H1 (cell line): ENCODE measurements at regions not wholly inside any gene's neighbourhood (a gene's known extent, or its start where the extent isn't known, plus 50 kb on each side); places are given as distances from the start of the nearest gene placed in this dataset.
"Not testable (repeated sequence)": the region's sequence is repeated elsewhere in the genome, so short reads cannot be mapped to it uniquely, and the experiment has no call there.

Experiments used
- CTCF ChIA-PET: fragments of 300-600 bp; sonication (Branson Sonifier 250); formaldehyde crosslinking; loops from one replicate; lab custom pipeline; 2021; ENCODE audit not compliant: partially characterized antibody; lab: Charles Lee
- POLR2A ChIA-PET: fragments of 300-600 bp; sonication (Branson Sonifier 250); formaldehyde crosslinking; loops from one replicate; lab custom pipeline; 2021; ENCODE audit warnings: inconsistent platforms; ENCODE audit not compliant: partially characterized antibody; lab: Charles Lee
- DNase-seq, 2 experiments: peaks; one replicate each; pipeline versions ENCODE4 v3.0.0 to v3.0.0-alpha.2; 2010 to 2022; ENCODE audit warnings: low spot score in 2 of 2, low read depth in 1 of 2, mixed read lengths in 1 of 2
- FAIRE-seq: peaks from 2 replicates; lab custom pipeline; 2011; peaks lifted over from hg19 to GRCh38; lab: Jason Lieb, UNC
- H2AFZ ChIP-seq: 2 replicates; pipeline ENCODE4 v1.8.1; 2012; ENCODE audit warnings: low read length, inconsistent platforms
- H2AK5ac ChIP-seq: 2 replicates; pipeline ENCODE4 v1.6.1; 2013; ENCODE audit warnings: low read depth, low read length
- H2BK120ac ChIP-seq: replicated peaks from 2 replicates; pipeline ENCODE3; 2013; ENCODE audit warnings: low read depth, low read length, inconsistent platforms
- H2BK12ac ChIP-seq: 2 replicates; pipeline ENCODE4 v1.6.1; 2013; ENCODE audit warnings: low read depth, low read length
- H2BK15ac ChIP-seq: 2 replicates; pipeline ENCODE4 v1.6.1; 2013; ENCODE audit warnings: low read length
- H2BK20ac ChIP-seq: 2 replicates; pipeline ENCODE4 v1.6.1; 2013; ENCODE audit warnings: low read length
- H2BK5ac ChIP-seq: 2 replicates; pipeline ENCODE4 v1.6.1; 2013; ENCODE audit warnings: low read depth, low read length
- H3K14ac ChIP-seq: 2 replicates; pipeline ENCODE4 v1.6.1; 2013; ENCODE audit warnings: inconsistent platforms; ENCODE audit not compliant: insufficient read length
- H3K18ac ChIP-seq: 2 replicates; pipeline ENCODE4 v1.6.1; 2013; ENCODE audit warnings: low read length; ENCODE audit errors: extremely low read depth
- H3K23ac ChIP-seq: 2 replicates; pipeline ENCODE4 v1.6.1; 2013; ENCODE audit warnings: inconsistent platforms; ENCODE audit not compliant: insufficient read length
- H3K23me2 ChIP-seq: 2 replicates; pipeline ENCODE4 v1.6.1; 2013; ENCODE audit warnings: low read depth, low read length
- H3K27ac ChIP-seq: 2 replicates; pipeline ENCODE4 v1.6.1; 2011; ENCODE audit warnings: low read depth, low read length, inconsistent platforms
- H3K27me3 ChIP-seq, 4 experiments: replicated peaks in 1 of 4; 1 replicate in 1 of 4; 2 replicates in 3 of 4; pipeline versions ENCODE4 v1.6.1 to v1.8.1; 2011 to 2013; ENCODE audit warnings: low read length in 3 of 4, mild to moderate bottlenecking in 3 of 4, inconsistent platforms in 2 of 4, mixed read lengths in 2 of 4, moderate library complexity in 1 of 4; ENCODE audit not compliant: control insufficient read depth in 3 of 4, insufficient read depth in 3 of 4; ENCODE audit errors: extremely low read depth in 1 of 4
- H3K36me3 ChIP-seq, 4 experiments: 2 replicates each; pipeline versions ENCODE4 v1.6.1 to v1.8.1; 2011 to 2013; ENCODE audit warnings: mild to moderate bottlenecking in 4 of 4, low read length in 3 of 4, moderate library complexity in 2 of 4, control low read depth in 1 of 4, inconsistent platforms in 1 of 4; ENCODE audit not compliant: insufficient read depth in 4 of 4, control insufficient read depth in 2 of 4
- H3K4ac ChIP-seq: replicated peaks from 2 replicates; pipeline ENCODE3; 2013; ENCODE audit warnings: low read length, low read depth, mixed read lengths, inconsistent platforms; ENCODE audit not compliant: insufficient read length
- H3K4me1 ChIP-seq, 4 experiments: replicated peaks in 1 of 4; 1 replicate in 1 of 4; 2 replicates in 3 of 4; pipeline versions ENCODE4 v1.6.1 to v1.8.1; 2011 to 2013; ENCODE audit warnings: low read length in 3 of 4, inconsistent platforms in 2 of 4, mixed read lengths in 1 of 4; ENCODE audit not compliant: insufficient read depth in 4 of 4, control insufficient read depth in 3 of 4
- H3K4me2 ChIP-seq, 2 experiments: 2 replicates each; pipeline versions ENCODE4 v1.6.1 to v1.8.1; 2011 to 2013; ENCODE audit warnings: low read depth in 2 of 2, low read length in 2 of 2, control low read depth in 1 of 2, inconsistent platforms in 1 of 2, mild to moderate bottlenecking in 1 of 2; ENCODE audit not compliant: insufficient read depth in 1 of 2
- H3K4me3 ChIP-seq, 4 experiments: fragments of 200-600, 300-600 bp in 1 of 4; sonication (generic), shearing (Covaris generic), sonication (Bioruptor Twin) in 1 of 4; 2 replicates each; pipeline versions ENCODE4 v1.5.1 to v1.8.1; 2011 to 2016; ENCODE audit warnings: low read length in 4 of 4, low read depth in 3 of 4, control low read depth in 2 of 4, inconsistent platforms in 2 of 4, mild to moderate bottlenecking in 2 of 4, mixed read lengths in 1 of 4, moderate library complexity in 1 of 4; ENCODE audit not compliant: insufficient read depth in 2 of 4; ENCODE audit errors: extremely low read depth in 1 of 4
- H3K56ac ChIP-seq: replicated peaks from 2 replicates; pipeline ENCODE3; 2013; ENCODE audit warnings: low read depth, mild to moderate bottlenecking, mixed read lengths, low read length, inconsistent platforms; ENCODE audit not compliant: insufficient read length
- H3K79me1 ChIP-seq: 2 replicates; pipeline ENCODE4 v1.6.1; 2013; ENCODE audit warnings: low read depth, low read length, control low read depth
- H3K79me2 ChIP-seq, 2 experiments: 2 replicates each; pipeline versions ENCODE4 v1.6.1 to v1.8.1; 2012 to 2013; ENCODE audit warnings: low read length in 2 of 2, mild to moderate bottlenecking in 2 of 2, inconsistent platforms in 1 of 2; ENCODE audit not compliant: insufficient read depth in 2 of 2, control insufficient read depth in 1 of 2
- H3K9ac ChIP-seq, 4 experiments: replicated peaks in 1 of 4; 1 replicate in 1 of 4; 2 replicates in 3 of 4; pipeline versions ENCODE4 v1.6.1 to v1.8.1; 2011 to 2013; ENCODE audit warnings: low read depth in 3 of 4, low read length in 3 of 4, control low read depth in 2 of 4, mild to moderate bottlenecking in 2 of 4, moderate library complexity in 2 of 4, inconsistent platforms in 1 of 4; ENCODE audit errors: extremely low read depth in 1 of 4
- H3K9me3 ChIP-seq, 2 experiments: 2 replicates each; pipeline versions ENCODE4 v1.6.1 to v1.8.1; 2012 to 2013; ENCODE audit warnings: mild to moderate bottlenecking in 2 of 2, moderate library complexity in 2 of 2, control low read depth in 1 of 2, inconsistent platforms in 1 of 2, low read depth in 1 of 2, low read length in 1 of 2, mixed read lengths in 1 of 2; ENCODE audit not compliant: insufficient read depth in 2 of 2
- H4K20me1 ChIP-seq, 2 experiments: replicated peaks in 1 of 2; 2 replicates each; pipeline versions ENCODE3 to v1.8.1; 2011 to 2013; ENCODE audit warnings: inconsistent platforms in 2 of 2, low read length in 2 of 2, mild to moderate bottlenecking in 1 of 2; ENCODE audit not compliant: insufficient read depth in 2 of 2, control insufficient read depth in 1 of 2
- H4K5ac ChIP-seq: 2 replicates; pipeline ENCODE4 v1.6.1; 2013; ENCODE audit warnings: low read length, low read depth, mixed read lengths, inconsistent platforms; ENCODE audit not compliant: insufficient read length
- H4K8ac ChIP-seq: 2 replicates; pipeline ENCODE4 v1.8.0; 2013; ENCODE audit warnings: mild to moderate bottlenecking, moderate library complexity, low read length, inconsistent platforms; ENCODE audit not compliant: insufficient read depth; ENCODE audit errors: extremely low read depth
- H4K91ac ChIP-seq: replicated peaks from 2 replicates; pipeline ENCODE3; 2013; ENCODE audit warnings: low read length, mixed read lengths, inconsistent platforms; ENCODE audit not compliant: insufficient read length
- WGBS, 2 experiments: shearing (Covaris generic) in 1 of 2; methylation state at CpG; one replicate each; pipeline versions ENCODE4 v1.1.6 to v1.1.7; 2013 to 2015; ENCODE audit warnings: low lambda C conversion rate in 2 of 2, mixed read lengths in 2 of 2, inconsistent platforms in 1 of 2, low coverage in 1 of 2, missing lambda C conversion rate in 1 of 2; ENCODE audit not compliant: insufficient replicate concordance in 2 of 2, insufficient coverage in 1 of 2, insufficient read length in 1 of 2; ENCODE audit errors: extremely low coverage in 1 of 2, missing lambda C conversion rate in 1 of 2; 5-methylcytosine and 5-hydroxymethylcytosine counted together

DNA sequence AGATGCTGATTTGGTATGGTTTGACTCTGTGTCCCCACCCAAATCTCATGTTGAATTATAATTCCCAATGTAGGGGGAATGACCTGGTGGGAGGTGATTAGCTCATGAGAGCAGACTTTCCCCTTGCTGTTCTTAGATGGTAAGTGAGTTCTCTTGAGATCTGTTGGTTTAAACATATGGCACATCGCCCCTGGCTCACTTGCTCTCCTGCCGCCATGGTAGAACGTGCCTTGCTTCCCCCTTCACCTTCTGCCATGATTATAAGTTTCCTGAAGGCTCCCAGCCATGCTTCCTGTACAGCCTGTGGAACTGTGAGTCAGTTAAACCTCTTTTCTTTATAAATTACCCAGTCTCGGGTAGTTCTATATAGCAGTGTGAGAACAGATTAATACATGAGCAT is 2930.2 kb upstream of the OR11H1 start:
- POLR2A ChIA-PET = not testable (repeated sequence)

DNA sequence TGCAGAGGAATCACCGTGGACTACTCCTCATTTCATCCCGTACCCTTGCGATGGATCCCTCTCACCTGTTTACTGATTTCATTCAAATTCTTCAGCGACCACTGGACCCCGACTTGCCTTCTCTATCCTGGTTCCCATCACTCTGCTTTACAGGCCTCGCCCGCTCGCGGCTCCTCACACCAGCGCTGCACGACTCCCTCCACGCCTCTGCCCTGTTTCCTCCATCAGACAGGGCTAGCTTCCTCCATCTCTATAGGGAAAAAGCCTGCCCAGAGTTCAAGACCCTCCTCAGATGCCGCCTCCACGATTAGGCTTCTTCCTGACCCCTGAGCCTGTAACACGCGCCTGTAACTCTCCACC is 2926.5 kb upstream of the OR11H1 start:
- FAIRE-seq, H4K5ac ChIP-seq, H2BK12ac ChIP-seq, CTCF ChIA-PET, H3K4me3 ChIP-seq, H3K27ac ChIP-seq, H2AFZ ChIP-seq, H3K79me2 ChIP-seq, H3K27me3 ChIP-seq, H4K91ac ChIP-seq, H3K23ac ChIP-seq, H3K23me2 ChIP-seq, H3K9ac ChIP-seq, H3K79me1 ChIP-seq, H3K4me2 ChIP-seq, H3K36me3 ChIP-seq, H3K18ac ChIP-seq, H3K56ac ChIP-seq, H2BK20ac ChIP-seq, DNase-seq, H3K14ac ChIP-seq, H3K4me1 ChIP-seq, H2AK5ac ChIP-seq, H2BK15ac ChIP-seq, H2BK5ac ChIP-seq, POLR2A ChIA-PET, H2BK120ac ChIP-seq, H4K8ac ChIP-seq, H3K4ac ChIP-seq, H4K20me1 ChIP-seq: not testable (repeated sequence)
- H3K9me3 ChIP-seq = peaks cover 47 to 54% of the 10 kb centered on the region in 2 experiments
- 93% methylated on average over 16 of the region's 16 CpGs; no CpG with 5 or more reads in 1 of the 2 experiments for WGBS, 2 experiments

More for the DNA sequence above, 2930.2 kb upstream of the OR11H1 start:
- H3K56ac ChIP-seq, H2BK15ac ChIP-seq, H2BK20ac ChIP-seq, H3K79me2 ChIP-seq, H3K36me3 ChIP-seq, H3K79me1 ChIP-seq, H2AK5ac ChIP-seq, FAIRE-seq, CTCF ChIA-PET, H2AFZ ChIP-seq, H3K23ac ChIP-seq, H3K4me2 ChIP-seq, H3K4me3 ChIP-seq, H2BK5ac ChIP-seq, H3K23me2 ChIP-seq, H4K20me1 ChIP-seq, H4K91ac ChIP-seq, H4K8ac ChIP-seq, H3K4me1 ChIP-seq, H3K18ac ChIP-seq, DNase-seq, H2BK12ac ChIP-seq, H2BK120ac ChIP-seq, H4K5ac ChIP-seq, H3K4ac ChIP-seq, H3K14ac ChIP-seq, H3K9ac ChIP-seq, H3K27me3 ChIP-seq, H3K27ac ChIP-seq: not testable (repeated sequence)
- 79% methylated on average over 4 of the region's 4 CpGs; no CpG with 5 or more reads in 1 of the 2 experiments for WGBS, 2 experiments
- H3K9me3 ChIP-seq = peaks cover 50 to 57% of the 10 kb centered on the region in 2 experiments
